ENCODE measurements at regions not wholly inside any gene's neighbourhood (a gene's known extent, or its start where the extent isn't known, plus 50 kb on each side); places are given as distances from the start of the nearest gene placed in this dataset.

- BruUV-seq (replicated peaks), result no TSS peak
- Histone ChIP-seq H4K20me1 (ENCODE audit: insufficient read depth) (no peaks in the 10 kb centered on the region), H2AFZ (no peak overlapping the region), H3K79me2 (ENCODE audit: low read depth) (no peaks in the 10 kb centered on the region), H3K27ac (no peak overlapping the region), H3K4me3 (no peak overlapping the region), H3K27me3 (ENCODE audit: insufficient read depth, low read depth) (no peaks in the 10 kb centered on the region), H3K4me1 (replicated peaks; ENCODE audit: insufficient read depth) (no peaks in the 10 kb centered on the region), H3K4me2 (no peak overlapping the region), H3K36me3 (ENCODE audit: low read depth) (no peaks in the 10 kb centered on the region), H3F3A (ENCODE audit: insufficient read depth, low read depth) (no peaks in the 10 kb centered on the region), H3K9me2 (ENCODE audit: insufficient read depth) (no peaks in the 10 kb centered on the region), H3K9me3 (ENCODE audit: insufficient read depth, low read depth) (no peaks in the 10 kb centered on the region)
- CTCF ChIA-PET, result no interaction called here
- intact Hi-C loops (cut with micrococcal nuclease; ENCODE audit: unreplicated experiment), result no loop called here
- POLR2A ChIA-PET (ENCODE audit: unreplicated experiment), result no interaction called here
- no peak for TF ChIP-seq CTCF (conservative IDR thresholded peaks at IDR 0.05)
- no peak for TF ChIP-seq EZH2 (IDR thresholded peaks at IDR 0.05; ENCODE audit: low read depth)
- no peak for DNase-seq
These were observed 229.9 kb upstream of the UGT8 start for GRCh38 chr4:114368751-114369150.

- TF ChIP-seq CTCF (conservative IDR thresholded peaks at IDR 0.05) (no peak), EZH2 (IDR thresholded peaks at IDR 0.05; ENCODE audit: low read depth) (no peak)
- no peaks in the 10 kb centered on the region for H3K79me2 ChIP-seq (ENCODE audit: low read depth)
- no TSS peak for BruUV-seq (replicated peaks)
- no peaks in the 10 kb centered on the region for H3K4me1 ChIP-seq (replicated peaks; ENCODE audit: insufficient read depth)
- H3K27me3 ChIP-seq (ENCODE audit: insufficient read depth, low read depth), result no peaks in the 10 kb centered on the region
- no peaks in the 10 kb centered on the region for H3K9me3 ChIP-seq (ENCODE audit: insufficient read depth, low read depth)
- H3K4me3 ChIP-seq, result no peak overlapping the region
- intact Hi-C loops (cut with micrococcal nuclease; ENCODE audit: unreplicated experiment), result no loop called here
- POLR2A ChIA-PET (ENCODE audit: unreplicated experiment), result no interaction called here
- H3K36me3 ChIP-seq (ENCODE audit: low read depth), result no peaks in the 10 kb centered on the region
- no peaks in the 10 kb centered on the region for H3K9me2 ChIP-seq (ENCODE audit: insufficient read depth)
- no peak overlapping the region for H3K27ac ChIP-seq
- CTCF ChIA-PET, result no interaction called here
- no peaks in the 10 kb centered on the region for H4K20me1 ChIP-seq (ENCODE audit: insufficient read depth)
- H2AFZ ChIP-seq, result no peak overlapping the region
- no peak overlapping the region for H3K4me2 ChIP-seq
- no peaks in the 10 kb centered on the region for H3F3A ChIP-seq (ENCODE audit: insufficient read depth, low read depth)
- no peak for DNase-seq
These were observed 225.1 kb upstream of the UGT8 start for GRCh38 chr4:114373508-114373907.

- intact Hi-C loops (cut with micrococcal nuclease; ENCODE audit: unreplicated experiment), result loop anchor here (1.0 to 5.0 kb wide), 3 partner anchors 616 to 1083 kb away; partner anchors contain the start of gene CAMK2D
- no peaks in the 10 kb centered on the region for H3K9me3 ChIP-seq (ENCODE audit: insufficient read depth, low read depth)
- BruUV-seq (replicated peaks), result no TSS peak
These were observed 220.2 kb upstream of the UGT8 start for GRCh38 chr4:114378305-114378903.

More at GRCh38 chr4:114378305-114378903, 220.2 kb upstream of the UGT8 start:
- no peak overlapping the region for H3K4me3 ChIP-seq
- H3K36me3 ChIP-seq (ENCODE audit: low read depth), result no peaks in the 10 kb centered on the region
- H2AFZ ChIP-seq, result no peak overlapping the region
- H3K4me2 ChIP-seq, result no peak overlapping the region
- ChIA-PET POLR2A (ENCODE audit: unreplicated experiment) (no interaction called here), CTCF (interaction anchor here (0.6 to 1.2 kb wide), 3 partner anchors 428 to 984 kb away, joined by 3 to 5 read pairs (median 4); no protein-coding TSS in a partner anchor)
- peak in 1 of 2 experiments; percentile 5 for DNase-seq
- TF ChIP-seq EZH2 (IDR thresholded peaks at IDR 0.05; ENCODE audit: low read depth) (no peak), CTCF (conservative IDR thresholded peaks at IDR 0.05) (no peak)
- H3K4me1 ChIP-seq (replicated peaks; ENCODE audit: insufficient read depth), result no peaks in the 10 kb centered on the region
- no peak overlapping the region for H3K27ac ChIP-seq
- no peaks in the 10 kb centered on the region for H3K9me2 ChIP-seq (ENCODE audit: insufficient read depth)
- H4K20me1 ChIP-seq (ENCODE audit: insufficient read depth), result no peaks in the 10 kb centered on the region
- no peaks in the 10 kb centered on the region for H3F3A ChIP-seq (ENCODE audit: insufficient read depth, low read depth)
- no peaks in the 10 kb centered on the region for H3K27me3 ChIP-seq (ENCODE audit: insufficient read depth, low read depth)
- H3K79me2 ChIP-seq (ENCODE audit: low read depth), result no peaks in the 10 kb centered on the region

Data from PC-9 (cell line).